ENCODE measurements at regions not wholly inside any gene's neighbourhood (a gene's known extent, or its start where the extent isn't known, plus 50 kb on each side); places are given as distances from the start of the nearest gene placed in this dataset.

- WGBS, 2 experiments (ENCODE audit: extremely low coverage in 1 of 2, insufficient coverage in 1 of 2, insufficient read length in 1 of 2, insufficient replicate concordance in 2 of 2, low coverage in 1 of 2, low lambda C conversion rate in 2 of 2, missing lambda C conversion rate in 1 of 2) = 88% methylated on average over 6 of the region's 6 CpGs; no CpG with 5 or more reads in 1 of the 2 experiments
- TF ChIP-seq EGR1 (IDR thresholded peaks at IDR 0.05; ENCODE audit: borderline replicate concordance, low read depth, low read length) (no peak), HDAC2 (IDR thresholded peaks at IDR 0.05; ENCODE audit: borderline replicate concordance in 1 of 2, low read depth in 2 of 2, low read length in 2 of 2) (no peak), MAX (IDR thresholded peaks at IDR 0.05) (no peak)
- TF ChIP-seq, protein P1, sequence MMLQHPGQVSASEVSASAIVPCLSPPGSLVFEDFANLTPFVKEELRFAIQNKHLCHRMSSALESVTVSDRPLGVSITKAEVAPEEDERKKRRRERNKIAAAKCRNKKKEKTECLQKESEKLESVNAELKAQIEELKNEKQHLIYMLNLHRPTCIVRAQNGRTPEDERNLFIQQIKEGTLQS (IDR thresholded peaks at IDR 0.05; ENCODE audit: insufficient read depth, low read depth, low read length) = no peak
Measured at GRCh38 chr6:148247386-148248063, 95.1 kb upstream of the SASH1 start.

More at GRCh38 chr6:148247386-148248063, 95.1 kb upstream of the SASH1 start:
- no peak overlapping the region for H3K23ac ChIP-seq (ENCODE audit: insufficient read length)
- H4K20me1 ChIP-seq (replicated peaks in 1 of 2; ENCODE audit: control insufficient read depth in 1 of 2, insufficient read depth in 2 of 2, low read length in 2 of 2) = no peaks in the 10 kb centered on the region
- CTCF ChIA-PET (ENCODE audit: partially characterized antibody) = interaction anchor here (0.6 to 3.5 kb wide), 9 partner anchors 13 to 218 kb away, joined by 3 to 15 read pairs (median 3); no protein-coding TSS in a partner anchor
- no peak overlapping the region for H2BK120ac ChIP-seq (replicated peaks; ENCODE audit: low read depth, low read length)
- no peak overlapping the region for H2BK15ac ChIP-seq (ENCODE audit: low read length)
- H3K79me1 ChIP-seq (ENCODE audit: low read depth, low read length) = no peaks in the 10 kb centered on the region
- H4K5ac ChIP-seq (ENCODE audit: insufficient read length, low read depth, low read length) = no peak overlapping the region
- DNase-seq (ENCODE audit: low read depth in 1 of 2, low spot score in 2 of 2) = no peak
- POLR2A ChIA-PET (ENCODE audit: partially characterized antibody) = no interaction called here
- H3K27ac ChIP-seq (ENCODE audit: low read depth, low read length) = no peak overlapping the region
- H3K56ac ChIP-seq (replicated peaks; ENCODE audit: insufficient read length, low read depth, low read length) = no peak overlapping the region
- no peak overlapping the region for H2BK20ac ChIP-seq (ENCODE audit: low read length)
- H3K23me2 ChIP-seq (ENCODE audit: low read depth, low read length) = no peaks in the 10 kb centered on the region
- no peaks in the 10 kb centered on the region for H3K9me3 ChIP-seq (ENCODE audit: insufficient read depth in 2 of 2, low read depth in 1 of 2, low read length in 1 of 2)
- H2AFZ ChIP-seq (ENCODE audit: low read length) = no peak overlapping the region
- H3K36me3 ChIP-seq (ENCODE audit: control insufficient read depth in 2 of 4, insufficient read depth in 4 of 4, low read length in 3 of 4) = no peaks in the 10 kb centered on the region
- no peaks in the 10 kb centered on the region for H3K4me1 ChIP-seq (replicated peaks in 1 of 4; ENCODE audit: control insufficient read depth in 3 of 4, insufficient read depth in 4 of 4, low read length in 3 of 4)
- H3K4me3 ChIP-seq (ENCODE audit: extremely low read depth in 1 of 4, insufficient read depth in 2 of 4, low read depth in 3 of 4, low read length in 4 of 4) = no peak overlapping the region
- H3K9ac ChIP-seq (replicated peaks in 1 of 4; ENCODE audit: extremely low read depth in 1 of 4, low read depth in 3 of 4, low read length in 3 of 4) = no peak overlapping the region
- H3K4me2 ChIP-seq (ENCODE audit: insufficient read depth in 1 of 2, low read depth in 2 of 2, low read length in 2 of 2) = no peak overlapping the region
- no peak overlapping the region for H3K18ac ChIP-seq (ENCODE audit: extremely low read depth, low read length)
- H3K79me2 ChIP-seq (ENCODE audit: control insufficient read depth in 1 of 2, insufficient read depth in 2 of 2, low read length in 2 of 2) = no peaks in the 10 kb centered on the region
- H4K8ac ChIP-seq (ENCODE audit: extremely low read depth, insufficient read depth, low read length) = no peak overlapping the region
- H2BK5ac ChIP-seq (ENCODE audit: low read depth, low read length) = no peak overlapping the region
- FAIRE-seq = no peak
- no peak overlapping the region for H2BK12ac ChIP-seq (ENCODE audit: low read depth, low read length)
- H4K91ac ChIP-seq (replicated peaks; ENCODE audit: insufficient read length, low read length) = no peak overlapping the region
- H3K27me3 ChIP-seq (replicated peaks in 1 of 4; ENCODE audit: control insufficient read depth in 3 of 4, extremely low read depth in 1 of 4, insufficient read depth in 3 of 4, low read length in 3 of 4) = no peaks in the 10 kb centered on the region
- H2AK5ac ChIP-seq (ENCODE audit: low read depth, low read length) = no peak overlapping the region
- H3K4ac ChIP-seq (replicated peaks; ENCODE audit: insufficient read length, low read depth, low read length) = no peak overlapping the region
- no peak overlapping the region for H3K14ac ChIP-seq (ENCODE audit: insufficient read length)

Measured in H1 (cell line).